ENCODE measurements at regions not wholly inside any gene's neighbourhood (a gene's known extent, or its start where the extent isn't known, plus 50 kb on each side); places are given as distances from the start of the nearest gene placed in this dataset.

DNA sequence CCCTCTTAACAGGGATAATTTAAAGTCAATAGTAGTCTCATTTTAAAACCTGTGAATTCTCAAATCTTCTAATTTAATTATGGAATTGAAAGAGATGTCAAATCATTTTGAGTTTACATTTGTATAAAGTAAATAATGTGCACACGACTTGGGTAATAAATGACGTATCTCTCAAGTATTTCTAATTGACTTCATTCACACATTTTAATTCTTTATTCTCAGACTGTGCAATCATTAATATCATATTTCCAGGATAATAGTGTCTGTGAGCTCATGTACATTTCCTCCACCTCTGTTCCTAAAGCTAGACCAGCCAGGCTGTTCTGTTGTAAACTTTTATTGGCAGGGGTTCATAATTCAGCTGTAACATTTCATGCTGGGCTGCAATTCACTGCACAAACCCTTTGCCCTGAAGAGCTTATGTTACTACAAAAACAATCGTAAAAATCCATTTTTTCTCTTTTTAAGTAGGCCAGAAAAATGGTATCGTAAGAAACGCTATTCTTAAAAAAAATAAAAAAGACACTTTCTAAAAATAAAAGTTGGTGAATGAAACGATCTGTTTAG is 1103.1 kb upstream of the TENM3 start:
- DNase-seq: no peak

DNA sequence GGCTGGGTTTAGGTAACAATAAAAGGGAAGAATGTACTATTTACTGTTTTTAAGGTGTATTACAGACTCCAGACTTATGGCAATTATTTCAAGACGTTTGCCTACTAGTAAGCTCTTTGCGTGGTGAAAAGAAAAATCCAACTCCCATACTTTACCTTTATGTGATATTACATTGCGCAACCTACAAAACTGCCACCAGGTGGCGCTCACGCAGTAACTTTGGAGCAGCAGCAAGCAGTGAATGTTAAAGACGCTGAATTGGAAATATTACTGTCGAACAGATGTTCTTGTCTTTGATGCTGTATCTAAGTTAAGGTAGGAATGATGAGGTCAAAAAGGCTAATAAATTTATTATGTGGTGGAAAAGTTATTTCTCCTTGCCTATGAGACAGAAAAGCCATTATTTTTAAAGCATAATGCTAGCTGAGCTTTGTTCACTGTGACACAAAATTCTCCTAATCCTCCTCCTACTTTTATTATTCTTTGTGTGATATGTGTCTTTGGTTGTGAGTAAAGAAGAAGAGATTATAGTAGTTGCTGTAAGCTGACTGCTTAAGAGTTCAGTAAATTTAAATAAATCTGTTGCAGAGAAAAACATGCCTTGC is 1099.8 kb upstream of the TENM3 start:
- DNase-seq: peak; percentile 82

DNA sequence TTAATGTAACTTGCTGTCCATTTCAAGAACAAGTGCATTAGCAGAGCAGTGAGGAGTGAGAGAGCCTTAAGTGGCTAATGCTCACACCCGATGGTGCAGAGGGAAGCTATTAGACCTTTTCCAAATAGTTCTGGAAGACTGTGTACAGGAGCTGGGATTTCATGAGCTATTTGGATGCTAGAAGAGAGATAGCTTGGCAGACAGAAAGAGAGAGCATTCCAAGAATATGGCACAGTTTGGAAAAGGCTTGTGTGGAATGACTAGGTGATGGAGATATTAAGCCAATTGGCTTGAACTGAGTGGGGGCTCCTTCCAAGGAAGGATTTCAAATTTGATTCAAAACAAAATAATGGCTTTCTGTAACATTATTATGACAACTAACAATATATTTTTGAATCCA is 1097.2 kb upstream of the TENM3 start:
- DNase-seq: no peak

DNA sequence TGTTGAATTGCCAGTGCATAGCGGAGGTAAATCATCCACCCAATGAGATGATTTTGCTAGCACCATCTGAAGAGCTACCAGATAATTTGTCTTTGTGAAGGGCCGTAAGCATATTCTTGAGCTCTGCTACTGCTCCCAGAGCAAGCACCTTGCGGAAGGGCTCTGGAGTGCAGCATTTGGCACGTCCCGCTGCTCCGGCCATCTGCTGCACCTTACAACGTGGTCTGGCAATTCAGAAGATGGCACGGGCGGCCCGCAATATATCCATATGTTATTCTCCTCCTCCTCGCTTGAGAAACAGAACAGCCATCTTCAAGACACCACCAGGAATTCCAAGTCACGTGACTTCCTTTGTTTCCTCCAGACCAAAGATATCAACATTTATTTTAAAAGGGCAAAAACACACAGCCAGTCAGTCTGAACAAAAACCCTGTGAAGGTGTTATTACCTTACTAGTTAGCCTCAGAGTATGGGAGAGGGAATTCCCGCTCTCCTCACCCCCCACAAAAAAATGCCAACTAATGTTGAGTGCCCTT is 1095.7 kb upstream of the TENM3 start:
- DNase-seq: no peak

DNA sequence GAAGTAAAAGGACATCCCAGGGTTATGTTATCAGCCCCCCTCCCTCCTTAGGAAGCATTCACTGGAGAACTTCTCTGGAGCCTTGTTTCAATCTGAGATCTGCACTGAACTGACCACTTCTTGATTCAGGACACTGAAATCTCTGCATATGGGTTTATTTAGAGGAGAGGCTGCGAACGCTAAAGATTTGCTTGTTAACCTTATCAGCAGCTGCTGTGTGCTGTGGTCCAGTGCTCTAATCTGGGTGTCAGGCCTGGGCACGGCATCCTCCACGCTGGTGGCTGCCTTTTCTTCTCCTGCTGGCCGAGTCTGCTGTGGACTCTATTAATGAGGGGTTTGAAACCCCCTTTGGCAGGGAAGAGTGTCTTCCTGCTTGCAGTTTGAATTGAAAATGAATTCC is 1094.7 kb upstream of the TENM3 start:
- DNase-seq: no peak

DNA sequence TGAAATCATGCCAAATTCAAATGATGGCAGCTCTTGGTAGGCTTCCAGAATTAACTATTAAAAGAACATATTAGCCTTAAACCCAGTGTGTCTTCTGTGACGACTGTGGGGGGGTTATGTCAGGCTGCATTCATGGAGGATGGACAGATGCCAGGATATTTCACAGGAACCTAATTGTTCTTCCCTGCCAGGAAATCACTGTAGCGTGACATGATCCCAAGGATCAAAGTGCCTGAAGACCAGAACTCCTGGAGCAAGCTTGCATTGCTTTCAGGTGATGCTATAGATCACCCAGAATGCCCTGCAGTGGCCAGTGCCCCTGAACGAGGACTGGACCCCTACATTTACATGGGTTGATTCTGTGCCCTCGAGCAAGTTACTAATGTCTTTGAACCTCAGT is 1093.0 kb upstream of the TENM3 start:
- DNase-seq: no peak

DNA sequence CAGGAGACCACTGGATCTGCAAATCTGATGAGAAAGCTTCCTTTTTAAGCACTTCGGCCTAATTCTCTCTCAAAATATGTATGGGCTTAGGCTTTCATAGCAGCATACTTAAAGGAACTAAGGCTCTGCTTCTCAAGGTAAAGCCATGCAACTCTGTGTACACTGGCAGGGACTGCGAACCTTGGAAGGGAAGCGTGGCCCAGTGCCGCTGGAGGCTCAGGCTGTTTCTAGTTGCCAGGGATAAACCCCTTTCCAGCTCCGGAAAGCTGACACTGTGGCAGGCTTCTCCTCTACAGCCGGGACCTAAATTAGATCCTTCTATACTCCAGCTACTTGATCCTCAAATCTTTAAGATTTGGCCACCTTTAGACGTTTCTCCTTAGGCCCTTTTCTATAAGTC is 1091.3 kb upstream of the TENM3 start:
- no peak for DNase-seq

DNA sequence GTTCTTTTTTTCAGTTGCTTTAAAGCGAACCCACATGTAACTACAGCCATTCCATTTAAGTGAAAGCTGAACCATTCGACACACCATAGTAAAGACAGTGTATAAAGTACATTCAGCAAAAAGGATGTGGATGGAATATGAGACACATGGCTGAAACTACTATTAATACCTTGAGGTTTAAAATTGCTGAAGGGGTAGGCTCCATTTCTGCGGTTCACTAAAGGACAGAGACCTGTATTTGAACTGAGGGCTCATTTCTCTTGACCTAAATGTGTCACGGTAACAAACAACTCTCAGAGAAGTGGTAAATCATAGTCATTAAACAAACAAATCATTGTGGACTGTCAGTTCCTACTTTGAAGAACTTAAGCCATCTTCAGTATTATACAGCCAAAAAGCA is 1085.6 kb upstream of the TENM3 start:
- no peak for DNase-seq

DNA sequence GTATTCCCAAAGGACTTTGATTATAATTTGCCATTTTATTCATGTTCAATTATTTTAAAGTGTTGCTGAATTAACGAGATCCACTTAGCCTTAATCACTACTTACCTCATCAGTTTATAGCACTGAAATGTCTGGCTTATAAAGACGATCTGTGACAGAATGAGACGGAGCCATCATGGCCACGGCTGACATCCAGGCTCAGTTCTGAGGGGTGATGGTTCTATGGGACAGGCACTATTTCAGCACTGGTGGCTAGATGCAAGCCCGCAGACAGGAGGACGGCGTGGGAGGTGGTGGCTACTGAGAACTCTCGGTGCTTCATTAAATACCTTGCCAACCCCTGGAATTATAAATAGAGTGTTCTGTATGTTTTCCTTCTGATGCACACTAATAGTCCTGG is 1084.2 kb upstream of the TENM3 start:
- DNase-seq: no peak

DNA sequence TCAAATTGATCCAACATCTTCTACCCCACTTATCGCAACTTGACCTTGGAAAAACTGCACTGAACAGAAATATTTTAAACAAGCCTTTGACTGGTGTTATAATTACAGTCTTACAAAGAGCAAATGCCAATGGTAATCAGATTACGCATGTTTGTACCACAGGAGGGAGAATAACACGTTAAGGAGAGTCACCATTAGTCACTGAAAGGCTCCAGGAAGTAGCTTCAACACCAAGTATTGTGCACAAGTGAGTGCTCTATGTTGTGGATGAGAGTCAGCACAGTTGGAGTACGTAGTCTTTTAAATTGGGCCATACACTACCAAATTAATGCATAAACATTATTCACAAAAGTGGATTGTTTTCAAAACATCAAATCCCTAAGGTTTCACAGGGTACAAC is 1081.5 kb upstream of the TENM3 start:
- DNase-seq: no peak

DNA sequence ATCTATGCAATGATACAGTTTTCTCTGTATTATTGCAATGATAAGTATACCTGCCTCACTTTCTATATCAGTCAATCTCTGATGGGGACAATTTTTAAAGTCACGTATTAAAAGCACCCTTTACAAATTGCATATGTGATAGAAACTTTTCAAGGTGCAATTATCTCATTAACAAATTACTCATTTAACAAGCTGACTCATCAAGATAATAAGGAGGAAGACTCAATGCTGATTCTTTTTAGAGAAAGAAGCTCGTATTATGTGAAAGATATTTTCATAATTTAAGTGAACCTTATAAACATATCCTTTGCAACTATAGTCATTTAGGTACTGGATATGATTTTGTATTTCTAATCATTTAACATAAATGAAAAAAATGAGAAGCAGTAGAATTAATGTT is 1080.9 kb upstream of the TENM3 start:
- no peak for DNase-seq

DNA sequence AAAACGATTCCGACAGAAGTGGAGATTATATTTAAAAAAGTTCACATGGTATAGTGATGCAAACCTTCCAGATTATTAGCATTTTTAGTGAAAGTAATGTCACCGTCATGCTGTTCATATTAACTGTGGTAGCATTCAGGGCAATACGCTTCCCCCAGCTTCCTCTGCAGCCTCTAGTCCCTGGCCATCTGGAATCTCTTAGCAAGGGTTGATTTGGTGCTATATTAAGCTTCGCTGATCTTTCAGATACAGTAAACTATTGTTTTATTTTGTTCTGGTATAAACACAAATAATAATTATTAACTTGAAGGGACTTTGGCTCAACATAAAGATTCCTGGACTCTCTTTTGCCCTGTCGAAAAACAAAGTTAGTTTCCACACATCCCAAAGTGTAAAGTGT is 1080.5 kb upstream of the TENM3 start:
- no peak for DNase-seq

DNA sequence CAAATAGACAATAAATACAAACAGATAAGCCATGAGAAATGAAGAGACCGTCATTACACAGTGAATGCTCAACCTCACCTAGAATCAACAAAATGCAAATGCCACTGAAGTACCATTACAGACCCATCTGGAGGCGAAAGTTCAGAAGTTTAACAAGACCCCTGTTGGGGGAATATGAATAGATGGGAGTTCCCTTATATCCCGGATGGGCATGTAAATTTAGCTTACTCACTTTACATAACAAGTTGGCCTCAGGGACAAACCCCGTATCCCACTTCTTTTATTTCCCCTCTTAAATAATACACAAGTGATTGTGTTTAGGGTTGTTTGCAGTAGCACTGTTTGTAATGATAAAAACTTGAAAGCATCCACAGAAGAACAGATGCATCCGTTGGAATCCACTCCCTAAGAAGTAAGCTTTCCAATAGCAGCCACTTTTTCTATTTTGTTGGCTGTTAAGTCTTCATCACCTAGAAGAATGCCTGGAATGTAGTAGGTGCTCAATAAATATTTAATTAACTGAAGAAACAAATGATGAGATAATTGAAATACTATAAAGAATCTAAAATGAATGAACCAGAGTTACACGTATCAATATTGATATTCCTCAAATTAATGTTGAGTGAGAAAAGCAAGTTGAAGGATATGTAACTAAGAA is 1076.3 kb upstream of the TENM3 start:
- no peak for DNase-seq

DNA sequence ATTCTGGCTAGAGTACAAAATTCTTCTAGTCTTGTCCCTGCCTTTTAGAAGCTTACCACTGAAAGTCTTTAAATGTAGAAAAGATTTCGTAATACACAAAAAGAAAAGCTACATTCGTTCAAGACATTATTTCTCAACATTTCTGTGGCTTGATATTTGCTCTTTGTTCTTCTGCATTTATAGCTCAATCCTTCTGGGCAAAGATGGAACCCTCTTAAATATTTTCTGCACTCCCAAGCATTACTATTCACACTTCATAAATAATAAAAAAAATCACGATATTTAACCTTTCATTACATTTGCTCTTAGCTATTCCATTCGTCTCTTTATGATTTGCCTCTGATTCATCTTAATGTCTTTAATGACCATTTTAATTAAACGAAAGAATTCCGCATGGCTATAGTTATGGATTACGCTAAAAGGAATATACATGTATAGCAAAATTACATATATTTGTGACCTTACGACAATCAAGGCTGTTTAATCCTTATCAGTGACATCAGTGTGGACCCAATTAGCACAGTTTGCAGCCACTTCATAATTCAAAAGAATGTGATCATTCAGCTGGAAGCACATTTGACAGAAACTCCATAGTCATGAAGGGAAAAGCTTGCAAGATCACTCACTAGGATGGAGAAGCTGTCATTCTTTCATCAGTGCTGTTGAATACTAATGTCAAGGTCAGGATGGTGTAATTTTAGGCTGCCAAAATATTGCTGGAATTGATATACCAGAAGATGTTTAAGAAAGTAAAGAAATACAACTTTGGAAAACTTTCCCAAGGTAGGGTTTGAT is 1075.0 kb upstream of the TENM3 start:
- no peak for DNase-seq

DNA sequence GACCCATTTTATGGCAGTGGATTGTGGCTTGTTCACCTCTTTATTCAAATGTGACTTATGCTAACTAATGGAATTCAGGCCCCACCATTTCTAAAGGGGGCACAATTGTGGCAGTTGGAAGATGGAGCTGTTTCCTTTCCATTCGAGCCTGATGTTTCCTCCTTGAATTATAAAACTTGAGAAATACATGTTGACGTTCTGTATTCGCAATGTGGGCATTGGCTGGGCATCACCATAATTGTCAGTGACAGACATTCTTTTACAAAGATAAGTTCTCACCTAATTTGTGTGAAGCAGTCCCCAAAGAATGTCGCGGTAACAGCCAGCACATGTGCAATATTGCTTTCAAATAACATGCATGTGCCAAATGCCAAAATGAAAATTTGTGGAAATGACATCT is 1070.2 kb upstream of the TENM3 start:
- no peak for DNase-seq

DNA sequence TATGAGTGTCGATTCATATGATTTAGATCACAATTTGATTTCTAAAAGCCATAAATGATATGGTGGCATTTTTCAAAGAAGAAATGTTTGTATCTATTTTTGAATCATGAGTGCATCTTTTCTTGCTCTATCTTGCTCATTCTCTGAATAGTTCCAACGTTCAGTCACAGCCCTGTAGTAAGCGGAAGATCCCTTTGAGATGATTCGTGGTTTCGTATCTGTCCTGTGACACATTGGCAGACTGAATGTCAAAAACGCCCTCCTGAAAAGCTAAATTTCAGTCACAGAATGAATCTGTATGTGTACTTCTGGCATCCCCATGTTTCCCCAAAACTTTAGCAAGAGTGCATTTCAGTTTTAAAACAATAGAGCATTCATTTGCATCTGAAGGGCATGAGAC is 1066.9 kb upstream of the TENM3 start:
- no peak for DNase-seq

DNA sequence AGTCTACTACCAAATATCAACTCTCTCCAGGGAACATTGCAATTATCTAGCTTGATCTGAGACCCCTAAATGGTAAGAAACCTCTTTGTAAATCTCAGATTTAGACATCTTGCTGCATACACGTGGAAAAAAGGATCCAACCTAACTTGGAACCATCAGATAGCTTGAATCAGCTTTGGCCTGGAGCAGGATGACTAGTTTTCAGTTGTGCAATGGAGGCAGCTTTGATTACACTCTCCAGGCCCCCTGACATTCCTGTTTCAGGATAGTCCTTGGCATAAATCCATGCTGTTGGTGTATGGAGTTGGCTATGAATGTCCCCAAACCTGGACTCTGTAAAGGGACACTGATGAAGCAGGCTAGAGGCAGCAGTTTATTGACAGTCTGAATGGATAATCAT is 1061.9 kb upstream of the TENM3 start:
- DNase-seq: no peak

DNA sequence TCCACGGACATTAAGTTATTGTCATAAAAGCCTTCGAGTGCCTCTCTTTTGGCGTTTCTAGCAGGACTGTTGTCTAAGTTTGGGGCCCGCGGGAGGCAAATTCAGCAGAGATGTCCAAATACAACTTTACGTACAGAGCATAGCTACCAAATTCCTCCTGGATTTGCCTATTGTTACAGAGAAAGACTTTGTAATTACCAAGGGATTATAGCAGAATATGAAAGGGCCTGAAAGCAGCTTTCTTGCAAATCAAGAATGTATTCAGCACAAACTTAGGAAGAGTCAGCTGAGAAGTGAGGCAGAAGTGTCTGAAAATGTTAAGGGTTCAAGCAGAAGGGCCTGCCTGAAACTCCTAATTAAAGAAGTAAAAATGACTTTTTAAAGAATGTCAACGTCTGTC is 1053.5 kb upstream of the TENM3 start:
- DNase-seq: no peak

DNA sequence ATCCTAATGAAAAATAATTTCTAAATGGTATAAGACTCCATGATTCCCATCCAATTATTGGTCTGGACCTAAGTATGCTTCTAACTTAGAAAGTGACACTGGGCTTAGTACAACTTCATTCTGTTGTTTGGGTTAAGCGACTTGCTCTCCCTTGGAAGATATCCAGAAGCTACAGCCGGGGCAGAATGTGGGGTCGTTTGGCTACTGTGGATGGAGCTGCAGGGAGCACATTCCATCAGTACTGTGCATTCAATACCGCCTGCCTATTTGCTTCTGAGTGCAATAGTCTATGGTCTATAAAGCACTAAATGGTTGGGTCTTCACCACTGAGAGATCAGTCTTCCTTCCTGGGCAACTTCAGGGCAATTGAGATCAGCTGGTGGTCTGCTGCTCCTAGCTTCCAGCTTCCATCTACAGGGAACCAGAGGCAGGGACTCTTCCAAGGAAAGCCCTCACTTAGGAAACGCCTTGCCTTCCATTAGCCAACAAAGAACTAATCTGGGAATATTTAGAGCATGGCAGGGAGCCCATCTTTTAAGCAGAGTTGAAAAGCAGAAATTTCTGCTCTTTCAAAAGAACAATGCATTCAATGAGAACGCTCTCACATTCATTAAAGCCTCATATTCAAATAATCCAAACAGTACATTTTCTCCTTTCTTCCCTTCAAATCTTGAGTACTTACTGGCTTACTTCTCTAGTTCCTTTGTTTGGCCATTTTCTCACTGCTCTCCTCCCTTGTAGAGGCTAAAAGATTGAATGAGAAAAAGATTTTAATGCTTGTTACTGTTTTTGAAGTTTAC is 1049.9 kb upstream of the TENM3 start:
- peak; percentile 8 for DNase-seq

DNA sequence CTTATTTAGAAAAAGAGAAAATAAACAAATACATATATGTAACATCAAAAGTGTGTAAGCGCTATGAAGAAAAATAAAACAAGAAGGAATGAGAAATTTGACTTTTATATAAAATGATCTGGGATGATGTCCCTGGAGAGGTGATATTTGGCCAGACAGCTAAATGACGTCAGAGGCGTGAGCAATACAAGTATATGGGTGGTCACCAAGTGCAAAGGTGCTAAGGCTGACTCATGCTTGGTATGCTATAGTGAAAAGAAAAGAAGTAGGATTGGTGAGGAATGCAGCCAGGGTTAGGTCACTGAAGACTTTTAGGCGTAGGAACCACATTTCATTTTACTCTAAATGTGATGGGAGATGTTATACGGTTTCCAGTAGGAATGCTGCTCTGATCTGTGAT is 1049.1 kb upstream of the TENM3 start:
- no peak for DNase-seq

DNA sequence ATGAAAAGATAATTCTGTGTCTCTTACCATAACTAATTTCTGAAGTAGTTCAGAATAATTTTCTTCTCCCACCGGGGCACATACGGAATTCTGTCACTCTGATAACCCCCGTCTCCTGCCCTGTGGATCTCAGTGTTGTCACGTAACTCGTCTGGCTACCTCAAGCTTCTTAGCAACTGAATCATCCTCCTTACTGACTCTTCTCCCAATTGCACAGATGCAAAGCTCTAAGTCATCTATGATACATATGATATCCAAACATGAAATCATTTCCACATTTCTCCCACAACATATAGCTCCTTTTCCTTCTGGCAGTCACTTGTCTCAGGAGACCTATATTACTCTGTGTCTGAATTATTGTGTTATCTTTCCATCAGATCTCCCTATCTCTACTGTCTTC is 1043.1 kb upstream of the TENM3 start:
- no peak for DNase-seq

DNA sequence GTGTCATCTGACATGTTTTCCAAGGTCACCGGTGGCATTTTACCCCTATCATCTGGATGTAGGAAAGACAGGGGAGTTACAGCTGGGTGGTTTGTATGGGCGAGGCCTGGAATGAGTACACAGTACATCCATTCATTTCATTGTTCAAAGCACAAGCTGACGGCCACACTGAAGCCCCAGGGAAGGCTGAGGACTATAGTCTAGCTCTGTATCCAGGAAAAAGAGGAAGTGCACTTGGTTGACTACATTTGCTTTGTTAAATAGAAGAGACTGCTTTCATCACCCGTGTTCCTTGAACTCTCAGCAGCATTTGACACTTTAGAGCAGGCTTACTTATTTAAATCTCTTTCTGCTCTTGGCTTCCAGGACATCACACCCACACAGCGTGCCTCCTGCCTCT is 1041.0 kb upstream of the TENM3 start:
- no peak for DNase-seq

All from left kidney (tissue), 1 donor.